ENCODE measurements at regions not wholly inside any gene's neighbourhood (a gene's known extent, or its start where the extent isn't known, plus 50 kb on each side); places are given as distances from the start of the nearest gene placed in this dataset.

DNA sequence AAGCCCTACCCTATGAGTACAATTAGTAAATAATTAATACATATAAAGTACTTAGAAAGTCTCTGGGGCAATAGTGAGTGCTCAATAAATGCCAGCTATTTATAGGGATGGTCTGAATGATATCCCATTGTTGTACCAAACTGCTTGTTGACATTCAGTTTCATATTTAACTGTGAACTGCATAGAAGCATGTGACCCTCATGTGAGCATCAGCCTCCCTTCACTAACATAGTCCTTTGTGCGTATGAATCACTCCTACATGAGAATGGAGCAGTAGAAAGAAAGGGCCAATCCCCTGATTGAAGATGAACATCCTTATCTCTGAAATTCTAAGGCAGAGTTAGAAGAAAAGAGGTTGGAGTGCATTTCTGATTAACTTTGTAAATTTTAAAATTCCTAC, 68.7 kb upstream of the ATP10A start:
- TF ChIP-seq, protein P1, sequence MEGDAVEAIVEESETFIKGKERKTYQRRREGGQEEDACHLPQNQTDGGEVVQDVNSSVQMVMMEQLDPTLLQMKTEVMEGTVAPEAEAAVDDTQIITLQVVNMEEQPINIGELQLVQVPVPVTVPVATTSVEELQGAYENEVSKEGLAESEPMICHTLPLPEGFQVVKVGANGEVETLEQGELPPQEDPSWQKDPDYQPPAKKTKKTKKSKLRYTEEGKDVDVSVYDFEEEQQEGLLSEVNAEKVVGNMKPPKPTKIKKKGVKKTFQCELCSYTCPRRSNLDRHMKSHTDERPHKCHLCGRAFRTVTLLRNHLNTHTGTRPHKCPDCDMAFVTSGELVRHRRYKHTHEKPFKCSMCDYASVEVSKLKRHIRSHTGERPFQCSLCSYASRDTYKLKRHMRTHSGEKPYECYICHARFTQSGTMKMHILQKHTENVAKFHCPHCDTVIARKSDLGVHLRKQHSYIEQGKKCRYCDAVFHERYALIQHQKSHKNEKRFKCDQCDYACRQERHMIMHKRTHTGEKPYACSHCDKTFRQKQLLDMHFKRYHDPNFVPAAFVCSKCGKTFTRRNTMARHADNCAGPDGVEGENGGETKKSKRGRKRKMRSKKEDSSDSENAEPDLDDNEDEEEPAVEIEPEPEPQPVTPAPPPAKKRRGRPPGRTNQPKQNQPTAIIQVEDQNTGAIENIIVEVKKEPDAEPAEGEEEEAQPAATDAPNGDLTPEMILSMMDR (IDR thresholded peaks at IDR 0.05; ENCODE audit: poor library complexity): no peak
- no peak for TF ChIP-seq EZH2 (IDR thresholded peaks at IDR 0.05; ENCODE audit: borderline replicate concordance)

Data from hepatocyte (in vitro differentiated cells).